Neuron (in vitro differentiated cells): ENCODE measurements at regions not wholly inside any gene's neighbourhood (a gene's known extent, or its start where the extent isn't known, plus 50 kb on each side); places are given as distances from the start of the nearest gene placed in this dataset.

Source experiments
- H2AFZ ChIP-seq: one replicate; pipeline ENCODE4 v1.6.1; 2013; ENCODE audit warnings: low read depth, mild to moderate bottlenecking, inconsistent platforms, low read length, moderate library complexity
- H3K27me3 ChIP-seq: one replicate; pipeline ENCODE4 v1.6.1; 2013; ENCODE audit warnings: low read length; ENCODE audit not compliant: insufficient read depth
- H3K36me3 ChIP-seq: one replicate; pipeline ENCODE4 v1.6.1; 2013; ENCODE audit warnings: low read length; ENCODE audit not compliant: insufficient read depth
- H3K4me1 ChIP-seq: one replicate; pipeline ENCODE4 v1.6.1; 2013; ENCODE audit warnings: low read length; ENCODE audit not compliant: insufficient read depth
- H3K4me3 ChIP-seq: 2 replicates; pipeline ENCODE4 v1.5.1; 2013; ENCODE audit warnings: mild to moderate bottlenecking, low read length, moderate library complexity
- H3K9me3 ChIP-seq: one replicate; pipeline ENCODE4 v1.6.1; 2013; ENCODE audit warnings: low read length

DNA sequence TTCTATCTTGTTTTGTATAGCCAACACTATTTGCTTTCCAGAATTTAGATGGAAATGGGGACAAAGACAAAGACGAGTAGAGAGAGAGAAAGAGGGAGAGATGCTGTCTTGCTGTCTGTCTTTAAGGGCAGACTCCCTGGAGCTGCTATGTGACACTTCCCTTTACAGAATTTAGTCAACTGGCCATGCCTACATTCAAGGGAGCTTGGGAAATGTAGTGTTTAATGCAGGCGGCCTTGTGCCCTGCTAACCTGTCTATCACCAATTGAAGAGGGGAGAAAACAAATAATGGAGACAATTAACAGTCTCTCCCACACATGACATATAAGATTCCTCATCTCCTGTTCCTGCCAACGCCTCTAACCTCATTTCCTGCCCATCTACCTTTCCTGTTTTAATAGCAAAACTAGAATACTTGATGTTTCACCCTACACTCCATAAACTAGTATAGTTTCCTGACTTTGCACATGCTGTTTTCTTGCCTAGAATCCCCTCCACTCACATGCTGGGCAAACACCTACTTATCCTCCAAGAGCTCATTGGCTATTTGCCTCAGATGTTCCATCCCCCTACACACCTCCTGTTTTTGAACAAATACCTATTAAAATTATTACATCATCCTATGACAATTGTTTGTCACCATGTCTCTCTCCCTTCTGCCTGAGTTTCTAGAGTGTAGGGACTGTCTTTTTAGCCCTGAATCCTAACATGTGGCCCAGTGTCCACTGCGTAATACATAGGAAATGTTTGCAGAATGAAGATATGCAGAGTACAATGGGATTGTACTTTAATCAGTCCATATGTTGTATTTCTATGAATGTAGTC is 117.2 kb downstream of the SLC25A24 start:
- H2AFZ ChIP-seq: peak overlapping the region; percentile 2
- H3K36me3 ChIP-seq: no peaks in the 10 kb centered on the region

GRCh38 chr1:108082001-108082400 is 117.0 kb upstream of the VAV3 start:
- Histone ChIP-seq H3K9me3 (no peaks in the 10 kb centered on the region), H3K27me3 (no peaks in the 10 kb centered on the region), H3K4me1 (peaks cover 27% of the 10 kb centered on the region), H3K4me3 (no peak overlapping the region), H2AFZ (no peak overlapping the region), H3K36me3 (no peaks in the 10 kb centered on the region)

More for the DNA sequence above, 117.2 kb downstream of the SLC25A24 start:
- H3K9me3 ChIP-seq: no peaks in the 10 kb centered on the region
- peaks cover 27% of the 10 kb centered on the region for H3K4me1 ChIP-seq
- H3K4me3 ChIP-seq: no peak overlapping the region
- H3K27me3 ChIP-seq: no peaks in the 10 kb centered on the region

- Histone ChIP-seq H2AFZ (no peak overlapping the region), H3K9me3 (no peaks in the 10 kb centered on the region), H3K4me3 (no peak overlapping the region), H3K27me3 (no peaks in the 10 kb centered on the region), H3K36me3 (no peaks in the 10 kb centered on the region), H3K4me1 (peaks cover 27% of the 10 kb centered on the region)
These were observed 115.5 kb upstream of the VAV3 start for GRCh38 chr1:108080448-108080847.

DNA sequence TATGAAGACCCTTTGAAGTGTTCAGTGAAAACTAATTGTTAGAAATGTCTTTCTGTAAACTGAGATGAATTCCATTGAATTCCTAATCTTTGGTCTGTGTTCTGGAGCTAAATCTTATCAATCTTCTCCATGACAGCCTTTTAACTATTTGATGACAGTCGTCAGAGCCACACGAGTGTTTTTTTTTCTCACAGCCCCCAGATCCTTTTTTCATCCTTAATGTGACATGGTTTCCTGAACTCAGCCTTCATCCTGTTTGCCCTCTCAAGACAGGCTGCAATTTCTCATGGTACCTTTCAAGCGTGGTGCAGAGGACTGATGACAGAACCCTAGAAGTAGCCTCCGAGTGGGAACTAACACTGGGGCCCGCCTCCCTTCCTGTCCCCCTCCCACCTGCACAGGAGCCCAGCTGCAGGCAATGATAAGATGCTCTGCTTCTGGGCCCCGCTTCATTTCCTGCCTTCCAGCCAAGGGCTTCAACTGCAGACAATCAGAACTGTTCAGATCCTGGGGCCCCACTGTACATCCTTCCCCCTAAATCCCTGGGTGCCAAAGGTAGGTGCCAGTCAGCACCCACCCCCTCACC is 114.6 kb upstream of the VAV3 start:
- no peaks in the 10 kb centered on the region for H3K36me3 ChIP-seq
- no peak overlapping the region for H3K4me3 ChIP-seq
- H2AFZ ChIP-seq: no peak overlapping the region
- peaks cover 19% of the 10 kb centered on the region for H3K4me1 ChIP-seq
- H3K27me3 ChIP-seq: no peaks in the 10 kb centered on the region
- no peaks in the 10 kb centered on the region for H3K9me3 ChIP-seq

GRCh38 chr1:108077991-108078390 is 113.0 kb upstream of the VAV3 start:
- H3K36me3 ChIP-seq: no peaks in the 10 kb centered on the region
- no peak overlapping the region for H3K4me3 ChIP-seq
- no peaks in the 10 kb centered on the region for H3K27me3 ChIP-seq
- H3K4me1 ChIP-seq: peaks cover 5% of the 10 kb centered on the region
- no peaks in the 10 kb centered on the region for H3K9me3 ChIP-seq
- H2AFZ ChIP-seq: no peak overlapping the region

DNA sequence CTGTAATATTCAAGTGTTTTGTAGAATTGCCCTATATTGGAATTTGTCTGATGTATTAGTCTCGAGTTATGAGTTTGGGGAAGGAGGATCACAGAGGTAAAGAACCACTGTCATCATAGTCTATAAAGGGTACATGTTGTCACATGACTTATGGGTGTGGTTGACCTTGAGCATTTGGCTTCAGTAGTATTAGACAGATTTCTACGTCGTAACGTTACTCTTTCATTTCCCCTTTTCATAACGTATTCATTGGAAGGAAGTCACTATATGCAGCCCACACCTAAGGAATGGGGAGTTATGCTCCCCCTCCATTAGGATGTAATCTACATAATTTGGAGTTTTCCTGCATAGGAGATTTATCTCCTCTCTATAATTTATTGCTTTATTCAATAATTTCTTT is 110.1 kb upstream of the VAV3 start:
- no peaks in the 10 kb centered on the region for H3K4me1 ChIP-seq

DNA sequence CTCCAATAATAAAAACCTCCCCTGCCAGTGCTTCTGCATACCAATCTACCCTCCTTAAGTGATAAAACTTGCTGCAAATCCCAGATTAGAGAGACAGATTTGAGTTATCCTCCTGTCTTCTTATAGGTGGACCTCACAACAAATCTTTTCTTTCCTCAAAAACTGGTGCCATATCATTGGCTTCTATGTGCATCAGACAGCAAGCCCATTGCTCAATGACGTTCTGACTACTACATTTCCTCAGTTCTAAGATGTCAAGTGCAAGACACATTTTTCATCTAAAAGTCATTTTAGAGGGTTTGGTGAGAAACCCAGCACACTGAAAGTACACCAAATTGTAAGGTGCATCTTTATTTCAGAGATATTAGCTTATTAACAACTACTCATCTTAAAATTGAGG is 107.8 kb upstream of the VAV3 start:
- H3K27me3 ChIP-seq: no peaks in the 10 kb centered on the region
- H3K9me3 ChIP-seq: no peaks in the 10 kb centered on the region
- H3K4me3 ChIP-seq: no peak overlapping the region
- no peak overlapping the region for H2AFZ ChIP-seq
- no peaks in the 10 kb centered on the region for H3K36me3 ChIP-seq
- no peaks in the 10 kb centered on the region for H3K4me1 ChIP-seq

More for the DNA sequence above, 110.1 kb upstream of the VAV3 start:
- Histone ChIP-seq H3K9me3 (no peaks in the 10 kb centered on the region), H3K27me3 (no peaks in the 10 kb centered on the region), H2AFZ (no peak overlapping the region), H3K36me3 (no peaks in the 10 kb centered on the region), H3K4me3 (no peak overlapping the region)

DNA sequence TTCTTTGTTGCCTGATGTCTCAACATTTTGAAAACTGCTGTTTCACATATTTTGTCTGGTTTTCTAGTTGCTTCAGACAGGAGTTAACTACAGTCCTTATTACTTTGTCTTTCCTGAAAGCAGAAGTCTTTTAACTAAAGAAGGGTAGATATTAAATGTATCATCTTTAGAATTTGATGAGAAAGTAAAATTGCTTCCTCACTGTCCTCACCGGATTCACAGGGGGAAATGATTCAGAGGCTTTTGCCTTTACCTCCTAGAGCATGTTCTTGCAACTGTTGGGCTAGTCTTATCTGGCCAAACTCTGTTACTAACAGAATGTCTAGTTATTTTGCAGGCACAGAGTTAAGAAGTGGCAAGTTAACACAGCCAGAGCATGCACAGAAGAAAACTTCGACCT is 107.2 kb upstream of the VAV3 start:
- Histone ChIP-seq H3K4me1 (no peaks in the 10 kb centered on the region), H3K9me3 (no peaks in the 10 kb centered on the region), H3K36me3 (no peaks in the 10 kb centered on the region), H2AFZ (no peak overlapping the region), H3K4me3 (no peak overlapping the region), H3K27me3 (no peaks in the 10 kb centered on the region)

- no peak overlapping the region for H2AFZ ChIP-seq
- no peaks in the 10 kb centered on the region for H3K9me3 ChIP-seq
- no peaks in the 10 kb centered on the region for H3K4me1 ChIP-seq
These were observed 106.6 kb upstream of the VAV3 start for GRCh38 chr1:108071601-108072000.

DNA sequence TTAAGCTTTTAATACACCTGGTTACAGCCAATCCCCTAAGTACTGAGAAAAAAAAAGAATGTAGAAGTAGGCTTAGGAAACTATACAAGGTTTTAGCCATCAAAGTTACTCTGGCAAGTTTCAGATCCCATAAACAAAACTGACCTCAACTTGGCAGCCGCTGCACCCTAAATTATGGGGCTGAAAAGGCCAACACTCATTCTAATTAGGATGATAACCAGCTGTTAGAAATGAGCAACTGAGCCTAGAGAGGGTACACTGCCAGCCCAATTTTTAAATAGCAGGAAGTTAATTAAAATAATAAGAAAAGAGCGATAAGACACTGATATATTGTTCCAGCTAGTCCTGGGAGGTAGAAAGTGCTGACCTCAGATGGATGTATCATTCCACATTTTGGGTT is 105.7 kb upstream of the VAV3 start:
- Histone ChIP-seq H3K9me3 (no peaks in the 10 kb centered on the region), H3K36me3 (no peaks in the 10 kb centered on the region), H3K27me3 (no peaks in the 10 kb centered on the region), H3K4me1 (no peaks in the 10 kb centered on the region), H2AFZ (no peak overlapping the region), H3K4me3 (no peak overlapping the region)

More at GRCh38 chr1:108071601-108072000, 106.6 kb upstream of the VAV3 start:
- Histone ChIP-seq H3K4me3 (no peak overlapping the region), H3K36me3 (no peaks in the 10 kb centered on the region), H3K27me3 (no peaks in the 10 kb centered on the region)

- Histone ChIP-seq H2AFZ (no peak overlapping the region), H3K36me3 (no peaks in the 10 kb centered on the region), H3K4me3 (no peak overlapping the region), H3K27me3 (no peaks in the 10 kb centered on the region), H3K9me3 (no peaks in the 10 kb centered on the region), H3K4me1 (no peaks in the 10 kb centered on the region)
These were observed 103.0 kb upstream of the VAV3 start for GRCh38 chr1:108067884-108068540.

- no peaks in the 10 kb centered on the region for H3K36me3 ChIP-seq
- H2AFZ ChIP-seq: no peak overlapping the region
These were observed 101.8 kb upstream of the VAV3 start for GRCh38 chr1:108066808-108067207.

DNA sequence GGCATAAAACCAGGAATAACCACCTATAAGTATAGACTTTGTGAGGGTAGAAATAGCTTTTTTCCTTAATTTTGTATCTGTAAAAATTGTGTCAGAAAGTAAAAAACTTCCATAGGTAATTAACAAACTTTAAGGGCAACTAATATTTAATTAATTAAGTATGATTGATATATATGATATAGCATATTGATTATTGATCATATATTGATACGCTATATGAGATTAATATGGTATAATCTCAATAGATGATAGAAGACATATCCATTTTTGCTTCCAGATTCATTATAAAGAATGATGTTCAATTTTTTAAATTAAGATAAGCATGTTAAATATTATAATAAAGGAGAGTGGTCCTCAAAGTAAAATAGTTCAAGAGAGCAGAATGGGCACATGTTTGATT is 99.3 kb upstream of the VAV3 start:
- Histone ChIP-seq H3K27me3 (no peaks in the 10 kb centered on the region), H3K4me1 (peaks cover 5% of the 10 kb centered on the region), H2AFZ (no peak overlapping the region), H3K36me3 (no peaks in the 10 kb centered on the region), H3K9me3 (no peaks in the 10 kb centered on the region), H3K4me3 (no peak overlapping the region)

More at GRCh38 chr1:108066808-108067207, 101.8 kb upstream of the VAV3 start:
- H3K4me1 ChIP-seq: no peaks in the 10 kb centered on the region
- H3K27me3 ChIP-seq: no peaks in the 10 kb centered on the region
- H3K9me3 ChIP-seq: no peaks in the 10 kb centered on the region
- H3K4me3 ChIP-seq: no peak overlapping the region
